CD4-positive, alpha-beta T cell (primary cell): ENCODE measurements at regions not wholly inside any gene's neighbourhood (a gene's known extent, or its start where the extent isn't known, plus 50 kb on each side); places are given as distances from the start of the nearest gene placed in this dataset.
"Not testable (repeated sequence)": the region's sequence is repeated elsewhere in the genome, so short reads cannot be mapped to it uniquely, and the experiment has no call there.

Experiments
- ATAC-seq: fragments of 200-7000 bp; cut with Tn5 transposase; one replicate; pipeline ENCODE4 v1.10.0; 2022; ENCODE audit warnings: mild to moderate bottlenecking; ENCODE audit not compliant: poor library complexity
- CTCF ChIA-PET: fragments of 350-600 bp; sonication (Branson Sonifier 250); formaldehyde crosslinking; loops from one replicate; lab custom pipeline; 2021; ENCODE audit warnings: antibody characterized with exemption, inconsistent platforms; lab: Charles Lee
- POLR2A ChIA-PET: fragments of 350-600 bp; sonication (Branson Sonifier 250); formaldehyde crosslinking; loops from one replicate; lab custom pipeline; 2021; ENCODE audit warnings: antibody characterized with exemption, inconsistent platforms; lab: Charles Lee
- DNase-seq, 14 experiments: peaks; one replicate each; pipeline ENCODE4 v3.0.0-alpha.2; 2013 to 2020; ENCODE audit warnings: mixed read lengths in 2 of 14
- H3K27ac ChIP-seq, 2 donors: one replicate each; pipeline versions ENCODE4 v1.5.1 to v1.7.0; 2013; ENCODE audit warnings: low read length in 2 of 2, low read depth in 1 of 2, mild to moderate bottlenecking in 1 of 2
- H3K27me3 ChIP-seq, 2 experiments: 1 replicate in 1 of 2; 2 replicates in 1 of 2; pipeline versions ENCODE4 v1.6.1 to v1.7.0; 2013; ENCODE audit warnings: low read length in 2 of 2, control low read depth in 1 of 2, mild to moderate bottlenecking in 1 of 2, moderate library complexity in 1 of 2; ENCODE audit not compliant: insufficient read depth in 2 of 2, control insufficient read depth in 1 of 2
- H3K36me3 ChIP-seq: one replicate; pipeline ENCODE4 v1.6.1; 2013; ENCODE audit warnings: low read length, control low read depth; ENCODE audit not compliant: insufficient read depth
- H3K4me1 ChIP-seq: one replicate; pipeline ENCODE4 v1.6.1; 2013; ENCODE audit warnings: low read length, control low read depth; ENCODE audit not compliant: insufficient read depth
- H3K4me3 ChIP-seq: one replicate; pipeline ENCODE4 v1.5.1; 2013; ENCODE audit warnings: mild to moderate bottlenecking, low read length, moderate library complexity
- H3K9me3 ChIP-seq, 2 experiments: 1 replicate in 1 of 2; 2 replicates in 1 of 2; pipeline versions ENCODE4 v1.6.1 to v1.7.0; 2013; ENCODE audit warnings: low read length in 2 of 2, mild to moderate bottlenecking in 2 of 2, control low read depth in 1 of 2, moderate library complexity in 1 of 2; ENCODE audit not compliant: control insufficient read depth in 1 of 2, insufficient read depth in 1 of 2
- H3K27ac Mint-ChIP-seq: one replicate; pipeline ENCODE4 v1.8.0; 2020; ENCODE audit warnings: mixed read lengths
- H3K27me3 Mint-ChIP-seq: one replicate; pipeline ENCODE4 v1.8.0; 2021; ENCODE audit warnings: mixed read lengths
- H3K36me3 Mint-ChIP-seq: one replicate; pipeline ENCODE4 v1.8.0; 2021; ENCODE audit warnings: low read depth, mixed read lengths
- H3K4me1 Mint-ChIP-seq: one replicate; pipeline ENCODE4 v1.8.0; 2021; ENCODE audit warnings: low read depth, mixed read lengths
- H3K4me3 Mint-ChIP-seq: one replicate; pipeline ENCODE4 v1.8.0; 2020; ENCODE audit warnings: mild to moderate bottlenecking, mixed read lengths
- H3K9me3 Mint-ChIP-seq: one replicate; pipeline ENCODE4 v1.8.0; 2020; ENCODE audit warnings: mixed read lengths
- CTCF ChIP-seq: fragments of 200-600 bp; IDR thresholded peaks from one replicate; pipeline ENCODE4 v1.8.0; 2022; ENCODE audit warnings: antibody characterized with exemption, mild to moderate bottlenecking
- intact Hi-C, 2 experiments: fragments of 100-400 bp; cut with DNase I in 1 of 2; cut with micrococcal nuclease in 1 of 2; formaldehyde crosslinking; loops; one replicate each; pipeline versions ENCODE4 v1.15.1 to v1.9.0; 2023 to 2025; cut with DNase I, micrococcal nuclease

GRCh38 chr10:35992107-35992506, 350.0 kb upstream of the FZD8 start:
- POLR2A ChIA-PET = no interaction called here
- Mint-ChIP-seq H3K4me3 (no peak overlapping the region), H3K27ac (no peak overlapping the region), H3K9me3 (peaks cover 11% of the 10 kb centered on the region), H3K36me3 (no peaks in the 10 kb centered on the region), H3K4me1 (no peaks in the 10 kb centered on the region), H3K27me3 (no peaks in the 10 kb centered on the region)
- TF ChIP-seq CTCF = no peak
- CTCF ChIA-PET = no interaction called here
- no peaks in the 10 kb centered on the region for H3K27me3 ChIP-seq
- DNase-seq (no peak), ATAC-seq (no peak)
- intact Hi-C loops = no loop called here
- no peak overlapping the region for H3K27ac ChIP-seq
- H3K36me3 ChIP-seq = no peaks in the 10 kb centered on the region
- H3K4me3 ChIP-seq = no peak overlapping the region
- peaks cover 0 to 3% of the 10 kb centered on the region in 2 experiments for H3K9me3 ChIP-seq
- no peaks in the 10 kb centered on the region for H3K4me1 ChIP-seq

- ATAC-seq = no peak
- H3K9me3 ChIP-seq = no peaks in the 10 kb centered on the region
- POLR2A ChIA-PET = no interaction called here
- H3K27ac ChIP-seq = no peak overlapping the region
- no peaks in the 10 kb centered on the region for H3K27me3 ChIP-seq
- Mint-ChIP-seq H3K4me1 (no peaks in the 10 kb centered on the region), H3K36me3 (no peaks in the 10 kb centered on the region), H3K27me3 (no peaks in the 10 kb centered on the region), H3K27ac (no peak overlapping the region), H3K9me3 (peaks cover 6% of the 10 kb centered on the region), H3K4me3 (no peak overlapping the region)
- TF ChIP-seq CTCF = no peak
- no peak overlapping the region for H3K4me3 ChIP-seq
- intact Hi-C loops = no loop called here
- no peak for DNase-seq
- no peaks in the 10 kb centered on the region for H3K4me1 ChIP-seq
- no peaks in the 10 kb centered on the region for H3K36me3 ChIP-seq
- CTCF ChIA-PET = no interaction called here
Observed at GRCh38 chr10:35986756-35987502, 344.8 kb upstream of the FZD8 start.

GRCh38 chr10:35979116-35979515, 337.0 kb upstream of the FZD8 start:
- POLR2A ChIA-PET = no interaction called here
- CTCF ChIA-PET = no interaction called here

GRCh38 chr10:35973912-35974591, 332.0 kb upstream of the FZD8 start:
- CTCF ChIA-PET, H3K4me1 Mint-ChIP-seq, H3K4me3 ChIP-seq, H3K4me3 Mint-ChIP-seq, intact Hi-C loops, POLR2A ChIA-PET, H3K27me3 Mint-ChIP-seq, H3K36me3 ChIP-seq, H3K27ac ChIP-seq, H3K27me3 ChIP-seq, H3K9me3 Mint-ChIP-seq, H3K4me1 ChIP-seq, H3K27ac Mint-ChIP-seq, H3K36me3 Mint-ChIP-seq, DNase-seq, H3K9me3 ChIP-seq, ATAC-seq: not testable (repeated sequence)

More at GRCh38 chr10:35979116-35979515, 337.0 kb upstream of the FZD8 start:
- Histone ChIP-seq H3K9me3 (peaks cover 0 to 3% of the 10 kb centered on the region in 2 experiments), H3K36me3 (no peaks in the 10 kb centered on the region), H3K27ac (no peak overlapping the region), H3K27me3 (no peaks in the 10 kb centered on the region), H3K4me1 (no peaks in the 10 kb centered on the region), H3K4me3 (no peak overlapping the region)
- no peak for TF ChIP-seq CTCF
- no peak overlapping the region for H3K4me3 Mint-ChIP-seq
- no peaks in the 10 kb centered on the region for H3K4me1 Mint-ChIP-seq
- H3K9me3 Mint-ChIP-seq = peaks cover 3% of the 10 kb centered on the region
- no peaks in the 10 kb centered on the region for H3K27me3 Mint-ChIP-seq
- ATAC-seq (no peak), DNase-seq (no peak)
- H3K36me3 Mint-ChIP-seq = no peaks in the 10 kb centered on the region
- no peak overlapping the region for H3K27ac Mint-ChIP-seq
- intact Hi-C loops = no loop called here
